ENCODE measurements at regions not wholly inside any gene's neighbourhood (a gene's known extent, or its start where the extent isn't known, plus 50 kb on each side); places are given as distances from the start of the nearest gene placed in this dataset.

GRCh38 chr4:173899813-173900212, 369.8 kb upstream of the HAND2 start:
- Mint-ChIP-seq H3K9me3 (no peaks in the 10 kb centered on the region), H3K27ac (no peak overlapping the region), H3K4me1 (no peaks in the 10 kb centered on the region), H3K36me3 (ENCODE audit: insufficient read depth in 1 of 3, low read depth in 3 of 3) (no peaks in the 10 kb centered on the region), H3K4me3 (no peak overlapping the region), H3K27me3 (ENCODE audit: low read depth) (no peaks in the 10 kb centered on the region)
- Histone ChIP-seq H3K4ac (ENCODE audit: low read depth, low read length) (no peak overlapping the region), H2AK5ac (ENCODE audit: insufficient read length, low read length) (no peak overlapping the region), H3K79me2 (ENCODE audit: insufficient read depth, low read length) (no peaks in the 10 kb centered on the region), H2BK15ac (ENCODE audit: low read depth, low read length) (no peak overlapping the region), H4K91ac (ENCODE audit: insufficient read length, low read depth, low read length) (no peak overlapping the region), H4K5ac (ENCODE audit: insufficient read length, low read depth, low read length) (no peak overlapping the region), H3K23me2 (ENCODE audit: insufficient read length, low read depth, low read length, poor library complexity, severe bottlenecking) (no peaks in the 10 kb centered on the region), H3K27ac (ENCODE audit: insufficient read length, low read depth, low read length) (no peak overlapping the region), H3K56ac (ENCODE audit: insufficient read length, low read depth, low read length) (no peak overlapping the region), H3K79me1 (ENCODE audit: insufficient read depth, low read depth, low read length, poor library complexity, severe bottlenecking) (no peaks in the 10 kb centered on the region), H2BK5ac (ENCODE audit: insufficient read length, low read length) (no peak overlapping the region), H3K4me1 (ENCODE audit: insufficient read depth, low read length) (no peaks in the 10 kb centered on the region), H3K9ac (ENCODE audit: extremely low read depth, insufficient read length, low read length) (no peak overlapping the region), H2BK20ac (ENCODE audit: low read depth, low read length, poor library complexity, severe bottlenecking) (no peak overlapping the region), H3K14ac (ENCODE audit: insufficient read depth, low read length) (no peak overlapping the region), H2AFZ (ENCODE audit: low read length) (no peak overlapping the region), H4K20me1 (ENCODE audit: control insufficient read depth, insufficient read depth, insufficient read length) (no peaks in the 10 kb centered on the region), H4K8ac (replicated peaks; ENCODE audit: insufficient read length, low read depth, low read length) (no peak overlapping the region), H3K27me3 (ENCODE audit: insufficient read depth, low read length) (no peaks in the 10 kb centered on the region), H3K23ac (ENCODE audit: insufficient read length, low read depth, low read length) (no peak overlapping the region), H3K4me2 (ENCODE audit: insufficient read depth, insufficient read length, low read length) (no peak overlapping the region), H2BK12ac (ENCODE audit: insufficient read length, low read depth, low read length) (no peak overlapping the region), H3K18ac (ENCODE audit: insufficient read length, low read depth, low read length) (no peak overlapping the region), H2BK120ac (ENCODE audit: low read depth, low read length, poor library complexity, severe bottlenecking) (no peak overlapping the region), H3K9me3 (ENCODE audit: control insufficient read depth, low read depth, low read length) (no peaks in the 10 kb centered on the region), H3T11ph (ENCODE audit: low read length) (no peak overlapping the region)
- no peak for DNase-seq
- no CpG with 5 or more reads among the region's 2 CpGs for WGBS (ENCODE audit: extremely low coverage, insufficient read length, low lambda C conversion rate)
- no peak for TF ChIP-seq CTCF (conservative IDR thresholded peaks at IDR 0.05)
